ENCODE measurements at regions not wholly inside any gene's neighbourhood (a gene's known extent, or its start where the extent isn't known, plus 50 kb on each side); places are given as distances from the start of the nearest gene placed in this dataset.

DNA sequence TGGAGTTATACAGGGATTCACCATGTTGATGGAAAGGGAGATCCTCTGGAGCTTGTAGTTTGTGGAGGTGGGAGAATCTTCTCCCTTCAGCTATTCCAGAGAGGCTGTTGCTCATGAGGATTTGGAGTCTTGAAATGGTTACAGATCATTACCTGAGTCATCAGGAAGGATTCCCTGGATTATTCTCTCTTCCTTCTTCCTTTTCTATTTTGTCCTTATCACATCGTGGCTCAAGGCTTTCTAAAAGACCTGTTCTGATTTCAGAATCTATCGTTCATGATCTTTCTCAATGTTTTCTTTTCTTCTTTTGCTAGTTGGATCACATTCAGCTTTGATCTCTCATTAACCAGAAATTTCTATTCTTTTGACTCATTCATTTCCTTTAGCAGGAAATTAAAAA lies 196.0 kb downstream of the KLF5 start:
- Histone ChIP-seq H3K27ac (no peak overlapping the region), H3K9me3 (ENCODE audit: low read depth) (no peaks in the 10 kb centered on the region), H3K4me3 (no peak overlapping the region), H3K79me2 (no peaks in the 10 kb centered on the region), H3K4me1 (ENCODE audit: insufficient read depth) (no peaks in the 10 kb centered on the region), H3K36me3 (replicated peaks; ENCODE audit: insufficient read depth, low read depth) (no peaks in the 10 kb centered on the region), H4K20me1 (ENCODE audit: insufficient read depth, poor library complexity, severe bottlenecking) (no peaks in the 10 kb centered on the region), H3K9me2 (replicated peaks; ENCODE audit: insufficient read depth) (no peaks in the 10 kb centered on the region), H3K27me3 (no peaks in the 10 kb centered on the region), H3K4me2 (no peak overlapping the region), H2AFZ (no peak overlapping the region)
- TF ChIP-seq, protein P1, sequence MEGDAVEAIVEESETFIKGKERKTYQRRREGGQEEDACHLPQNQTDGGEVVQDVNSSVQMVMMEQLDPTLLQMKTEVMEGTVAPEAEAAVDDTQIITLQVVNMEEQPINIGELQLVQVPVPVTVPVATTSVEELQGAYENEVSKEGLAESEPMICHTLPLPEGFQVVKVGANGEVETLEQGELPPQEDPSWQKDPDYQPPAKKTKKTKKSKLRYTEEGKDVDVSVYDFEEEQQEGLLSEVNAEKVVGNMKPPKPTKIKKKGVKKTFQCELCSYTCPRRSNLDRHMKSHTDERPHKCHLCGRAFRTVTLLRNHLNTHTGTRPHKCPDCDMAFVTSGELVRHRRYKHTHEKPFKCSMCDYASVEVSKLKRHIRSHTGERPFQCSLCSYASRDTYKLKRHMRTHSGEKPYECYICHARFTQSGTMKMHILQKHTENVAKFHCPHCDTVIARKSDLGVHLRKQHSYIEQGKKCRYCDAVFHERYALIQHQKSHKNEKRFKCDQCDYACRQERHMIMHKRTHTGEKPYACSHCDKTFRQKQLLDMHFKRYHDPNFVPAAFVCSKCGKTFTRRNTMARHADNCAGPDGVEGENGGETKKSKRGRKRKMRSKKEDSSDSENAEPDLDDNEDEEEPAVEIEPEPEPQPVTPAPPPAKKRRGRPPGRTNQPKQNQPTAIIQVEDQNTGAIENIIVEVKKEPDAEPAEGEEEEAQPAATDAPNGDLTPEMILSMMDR (IDR thresholded peaks at IDR 0.05; ENCODE audit: poor library complexity): no peak
- TF ChIP-seq EZH2phosphoT487 (IDR thresholded peaks at IDR 0.05; ENCODE audit: low read depth, severe bottlenecking, unreplicated experiment) (no peak), EZH2 (IDR thresholded peaks at IDR 0.05; ENCODE audit: borderline replicate concordance) (no peak)
- WGBS (ENCODE audit: low lambda C conversion rate, missing lambda C conversion rate): 39% methylated on average over 2 of the region's 2 CpGs
- DNase-seq (ENCODE audit: low spot score): no peak

DNA sequence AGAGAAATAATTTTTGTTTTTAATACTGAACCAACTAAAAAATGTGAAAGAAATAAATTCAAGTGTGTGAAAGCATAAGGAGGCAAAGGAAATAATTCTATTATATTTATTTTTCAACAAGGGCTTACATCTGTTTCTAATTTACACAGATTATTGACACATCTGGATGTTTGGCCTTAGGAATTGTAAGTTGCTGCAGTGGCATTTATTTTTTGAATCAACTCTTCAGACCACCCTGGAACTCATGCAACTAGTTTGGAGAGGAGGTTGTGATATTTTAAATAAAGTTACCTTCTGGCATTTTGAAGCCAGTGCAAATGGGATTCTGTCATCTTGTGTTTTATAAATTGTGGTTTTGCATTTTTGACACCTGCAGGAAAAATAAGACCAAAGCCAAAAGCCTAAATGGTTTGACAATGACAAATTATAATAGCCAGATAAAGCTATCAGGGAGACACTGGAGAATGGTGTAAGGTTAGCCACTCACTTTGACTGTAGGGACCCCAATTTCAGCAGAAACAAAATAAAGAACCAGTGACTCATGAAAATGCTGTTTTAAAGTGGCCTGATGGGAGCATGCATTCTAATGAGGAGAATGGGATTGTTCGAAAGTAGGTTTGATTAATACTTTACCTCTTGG lies 192.9 kb downstream of the KLF5 start:
- H3K36me3 ChIP-seq (replicated peaks; ENCODE audit: insufficient read depth, low read depth): no peaks in the 10 kb centered on the region
- no peaks in the 10 kb centered on the region for H3K9me2 ChIP-seq (replicated peaks; ENCODE audit: insufficient read depth)
- H3K27me3 ChIP-seq: no peaks in the 10 kb centered on the region
- no peak overlapping the region for H3K4me2 ChIP-seq
- 78% methylated on average over 1 of the region's 1 CpG for WGBS (ENCODE audit: low lambda C conversion rate, missing lambda C conversion rate)
- H2AFZ ChIP-seq: no peak overlapping the region
- TF ChIP-seq, protein P1 (IDR thresholded peaks at IDR 0.05; ENCODE audit: poor library complexity): no peak
- no peak for TF ChIP-seq EZH2 (IDR thresholded peaks at IDR 0.05; ENCODE audit: borderline replicate concordance)
- H3K4me3 ChIP-seq: no peak overlapping the region
- no peaks in the 10 kb centered on the region for H3K9me3 ChIP-seq (ENCODE audit: low read depth)
- peaks cover 10% of the 10 kb centered on the region for H3K4me1 ChIP-seq (ENCODE audit: insufficient read depth)
- peak overlapping the region; percentile 20 for H3K27ac ChIP-seq
- no peaks in the 10 kb centered on the region for H4K20me1 ChIP-seq (ENCODE audit: insufficient read depth, poor library complexity, severe bottlenecking)
- no peaks in the 10 kb centered on the region for H3K79me2 ChIP-seq
- DNase-seq (ENCODE audit: low spot score): no peak

DNA sequence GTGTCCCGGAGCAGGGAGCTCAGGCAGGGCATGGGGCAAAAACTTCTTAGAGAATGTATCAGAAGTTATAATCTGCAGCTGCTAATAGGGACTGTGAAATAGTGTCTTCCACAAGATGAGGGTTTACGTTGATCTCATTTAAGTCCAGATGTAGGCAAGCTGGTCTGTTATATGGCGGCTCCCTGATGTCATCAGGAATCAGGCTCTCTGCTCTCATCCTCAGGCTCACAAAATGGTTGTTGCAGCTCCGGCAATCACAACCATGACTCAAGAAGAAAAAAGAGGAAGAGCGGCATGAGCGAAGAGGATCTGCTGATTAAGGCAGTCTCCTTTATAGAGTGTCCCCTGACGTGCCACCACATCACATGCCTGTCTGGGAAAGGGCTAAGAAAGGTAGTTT lies 191.3 kb downstream of the KLF5 start:
- H4K20me1 ChIP-seq (ENCODE audit: insufficient read depth, poor library complexity, severe bottlenecking): no peaks in the 10 kb centered on the region
- no peak for DNase-seq (ENCODE audit: low spot score)
- no peaks in the 10 kb centered on the region for H3K79me2 ChIP-seq
- H3K9me2 ChIP-seq (replicated peaks; ENCODE audit: insufficient read depth): no peaks in the 10 kb centered on the region
- H3K9me3 ChIP-seq (ENCODE audit: low read depth): no peaks in the 10 kb centered on the region
- TF ChIP-seq EZH2phosphoT487 (IDR thresholded peaks at IDR 0.05; ENCODE audit: low read depth, severe bottlenecking, unreplicated experiment): no peak
- no peak for TF ChIP-seq EZH2 (IDR thresholded peaks at IDR 0.05; ENCODE audit: borderline replicate concordance)
- TF ChIP-seq, protein P1 (IDR thresholded peaks at IDR 0.05; ENCODE audit: poor library complexity): no peak
- H3K4me1 ChIP-seq (ENCODE audit: insufficient read depth): peaks cover 10% of the 10 kb centered on the region
- no peaks in the 10 kb centered on the region for H3K36me3 ChIP-seq (replicated peaks; ENCODE audit: insufficient read depth, low read depth)
- 98% methylated on average over 7 of the region's 7 CpGs for WGBS (ENCODE audit: low lambda C conversion rate, missing lambda C conversion rate)
- no peaks in the 10 kb centered on the region for H3K27me3 ChIP-seq
- H3K4me2 ChIP-seq: no peak overlapping the region
- no peak overlapping the region for H3K4me3 ChIP-seq
- no peak overlapping the region for H2AFZ ChIP-seq
- no peak overlapping the region for H3K27ac ChIP-seq

Measured in hepatocyte (in vitro differentiated cells).